ENCODE measurements at regions not wholly inside any gene's neighbourhood (a gene's known extent, or its start where the extent isn't known, plus 50 kb on each side); places are given as distances from the start of the nearest gene placed in this dataset.

- TF ChIP-seq, protein P1, sequence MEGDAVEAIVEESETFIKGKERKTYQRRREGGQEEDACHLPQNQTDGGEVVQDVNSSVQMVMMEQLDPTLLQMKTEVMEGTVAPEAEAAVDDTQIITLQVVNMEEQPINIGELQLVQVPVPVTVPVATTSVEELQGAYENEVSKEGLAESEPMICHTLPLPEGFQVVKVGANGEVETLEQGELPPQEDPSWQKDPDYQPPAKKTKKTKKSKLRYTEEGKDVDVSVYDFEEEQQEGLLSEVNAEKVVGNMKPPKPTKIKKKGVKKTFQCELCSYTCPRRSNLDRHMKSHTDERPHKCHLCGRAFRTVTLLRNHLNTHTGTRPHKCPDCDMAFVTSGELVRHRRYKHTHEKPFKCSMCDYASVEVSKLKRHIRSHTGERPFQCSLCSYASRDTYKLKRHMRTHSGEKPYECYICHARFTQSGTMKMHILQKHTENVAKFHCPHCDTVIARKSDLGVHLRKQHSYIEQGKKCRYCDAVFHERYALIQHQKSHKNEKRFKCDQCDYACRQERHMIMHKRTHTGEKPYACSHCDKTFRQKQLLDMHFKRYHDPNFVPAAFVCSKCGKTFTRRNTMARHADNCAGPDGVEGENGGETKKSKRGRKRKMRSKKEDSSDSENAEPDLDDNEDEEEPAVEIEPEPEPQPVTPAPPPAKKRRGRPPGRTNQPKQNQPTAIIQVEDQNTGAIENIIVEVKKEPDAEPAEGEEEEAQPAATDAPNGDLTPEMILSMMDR (IDR thresholded peaks at IDR 0.05; ENCODE audit: extremely low read depth in 1 of 2, insufficient read depth in 1 of 2, low read depth in 1 of 2, low read length in 2 of 2), result no peak
- TF ChIP-seq POLR2A (IDR thresholded peaks at IDR 0.05; ENCODE audit: low read depth, low read length) (no peak), EZH2 (IDR thresholded peaks at IDR 0.05; ENCODE audit: borderline replicate concordance, low read depth, low read length, severe bottlenecking) (no peak), JUN (IDR thresholded peaks at IDR 0.05; ENCODE audit: borderline replicate concordance, insufficient read depth, insufficient read length, low read depth) (no peak), POLR2AphosphoS5 (IDR thresholded peaks at IDR 0.05; ENCODE audit: insufficient read depth, low read depth, low read length) (no peak), MAX (IDR thresholded peaks at IDR 0.05; ENCODE audit: insufficient read depth, insufficient read length) (no peak), MYC (IDR thresholded peaks at IDR 0.05; ENCODE audit: low read depth, low read length) (no peak), GATA2 (IDR thresholded peaks at IDR 0.05; ENCODE audit: insufficient read depth, insufficient read length, low read depth, low read length) (no peak), FOS (IDR thresholded peaks at IDR 0.05; ENCODE audit: borderline replicate concordance, insufficient read depth, low read length) (no peak)
Measured at GRCh38 chr10:6660460-6660859, 80.4 kb upstream of the PRKCQ start.
